H1 (cell line): ENCODE measurements at regions not wholly inside any gene's neighbourhood (a gene's known extent, or its start where the extent isn't known, plus 50 kb on each side); places are given as distances from the start of the nearest gene placed in this dataset.

Source experiments
- CBX5 ChIP-seq: fragments of 300-800, 300-1000 bp; sonication (generic); IDR thresholded peaks from 2 replicates; pipeline ENCODE4 v1.7.1; 2016; ENCODE audit warnings: antibody characterized with exemption, low read length, low read depth
- CHD2 ChIP-seq: IDR thresholded peaks from 2 replicates; pipeline ENCODE4 v1.6.1; 2012; ENCODE audit warnings: low read length, improper control_type of control experiment
- POLR2AphosphoS5 ChIP-seq: IDR thresholded peaks from 2 replicates; pipeline ENCODE4 v1.6.1; 2011; ENCODE audit warnings: low read depth, low read length
- TAF1 ChIP-seq: IDR thresholded peaks from 2 replicates; pipeline ENCODE4 v1.6.1; 2011; ENCODE audit warnings: mild to moderate bottlenecking, low read depth, low read length
- TF ChIP-seq, protein P1 (sequence below), 3 experiments: IDR thresholded peaks; 1 replicate in 2 of 3; 2 replicates in 1 of 3; pipeline versions ENCODE4 v1.5.1 to v1.6.1; 2011; ENCODE audit warnings: low read length in 3 of 3, mild to moderate bottlenecking in 3 of 3, inconsistent platforms in 2 of 3, low read depth in 1 of 3, moderate library complexity in 1 of 3; ENCODE audit not compliant: insufficient read depth in 1 of 3; ENCODE audit errors: control extremely low read depth in 1 of 3

DNA sequence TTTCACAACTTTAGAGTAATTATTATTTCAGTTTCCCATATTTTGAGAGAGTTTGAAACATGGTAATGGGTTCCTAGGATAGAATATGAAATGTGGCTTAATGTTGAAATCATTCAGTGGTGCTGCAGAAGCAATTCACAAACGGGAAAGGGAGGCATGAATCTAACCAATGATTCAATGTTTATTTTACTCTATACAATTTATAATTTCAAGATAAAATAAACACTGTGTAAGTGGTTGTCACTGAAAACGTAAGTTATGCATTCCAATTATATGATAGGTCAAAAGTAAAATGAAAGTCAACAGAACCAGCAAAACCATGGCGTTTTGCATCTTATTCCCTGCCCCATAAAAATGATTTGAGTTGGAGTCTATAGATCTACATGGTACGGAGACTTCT, 1207.1 kb upstream of the CDH18 start:
- TF ChIP-seq, protein P1, sequence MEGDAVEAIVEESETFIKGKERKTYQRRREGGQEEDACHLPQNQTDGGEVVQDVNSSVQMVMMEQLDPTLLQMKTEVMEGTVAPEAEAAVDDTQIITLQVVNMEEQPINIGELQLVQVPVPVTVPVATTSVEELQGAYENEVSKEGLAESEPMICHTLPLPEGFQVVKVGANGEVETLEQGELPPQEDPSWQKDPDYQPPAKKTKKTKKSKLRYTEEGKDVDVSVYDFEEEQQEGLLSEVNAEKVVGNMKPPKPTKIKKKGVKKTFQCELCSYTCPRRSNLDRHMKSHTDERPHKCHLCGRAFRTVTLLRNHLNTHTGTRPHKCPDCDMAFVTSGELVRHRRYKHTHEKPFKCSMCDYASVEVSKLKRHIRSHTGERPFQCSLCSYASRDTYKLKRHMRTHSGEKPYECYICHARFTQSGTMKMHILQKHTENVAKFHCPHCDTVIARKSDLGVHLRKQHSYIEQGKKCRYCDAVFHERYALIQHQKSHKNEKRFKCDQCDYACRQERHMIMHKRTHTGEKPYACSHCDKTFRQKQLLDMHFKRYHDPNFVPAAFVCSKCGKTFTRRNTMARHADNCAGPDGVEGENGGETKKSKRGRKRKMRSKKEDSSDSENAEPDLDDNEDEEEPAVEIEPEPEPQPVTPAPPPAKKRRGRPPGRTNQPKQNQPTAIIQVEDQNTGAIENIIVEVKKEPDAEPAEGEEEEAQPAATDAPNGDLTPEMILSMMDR (IDR thresholded peaks at IDR 0.05; ENCODE audit: control extremely low read depth in 1 of 3, insufficient read depth in 1 of 3, low read depth in 1 of 3, low read length in 3 of 3), result no peak
- TF ChIP-seq TAF1, result no peak
- no peak for TF ChIP-seq CHD2
- TF ChIP-seq POLR2AphosphoS5, result no peak
- no peak for TF ChIP-seq CBX5
